H9 (cell line): ENCODE measurements at regions not wholly inside any gene's neighbourhood (a gene's known extent, or its start where the extent isn't known, plus 50 kb on each side); places are given as distances from the start of the nearest gene placed in this dataset.

Source experiments
- DNase-seq: peaks from one replicate; pipeline ENCODE4 v3.0.0-alpha.2; 2017
- H2AFZ ChIP-seq: one replicate; pipeline ENCODE4 v1.6.1; 2013; ENCODE audit warnings: mild to moderate bottlenecking, low read length, control low read depth, moderate library complexity
- H2AK5ac ChIP-seq: 2 replicates; pipeline ENCODE4 v1.6.1; 2013; ENCODE audit warnings: low read length, control low read depth, mixed read lengths; ENCODE audit not compliant: insufficient read length
- H2BK120ac ChIP-seq: one replicate; pipeline ENCODE4 v1.6.1; 2013; ENCODE audit warnings: low read depth, mild to moderate bottlenecking, low read length, control low read depth, inconsistent platforms; ENCODE audit not compliant: poor library complexity, severe bottlenecking
- H2BK12ac ChIP-seq: 2 replicates; pipeline ENCODE4 v1.6.1; 2013; ENCODE audit warnings: low read length, control low read depth, mixed read lengths, low read depth; ENCODE audit not compliant: insufficient read length
- H2BK15ac ChIP-seq: 2 replicates; pipeline ENCODE4 v1.6.1; 2013; ENCODE audit warnings: low read depth, low read length, control low read depth
- H2BK20ac ChIP-seq: one replicate; pipeline ENCODE4 v1.6.1; 2013; ENCODE audit warnings: low read depth, mild to moderate bottlenecking, low read length, control low read depth, inconsistent platforms; ENCODE audit not compliant: poor library complexity, severe bottlenecking
- H2BK5ac ChIP-seq: 2 replicates; pipeline ENCODE4 v1.6.1; 2013; ENCODE audit warnings: low read length, control low read depth, mixed read lengths; ENCODE audit not compliant: insufficient read length
- H3K14ac ChIP-seq: 2 replicates; pipeline ENCODE4 v1.6.1; 2013; ENCODE audit warnings: low read length, control low read depth; ENCODE audit not compliant: insufficient read depth
- H3K18ac ChIP-seq: 2 replicates; pipeline ENCODE4 v1.6.1; 2013; ENCODE audit warnings: low read depth, mild to moderate bottlenecking, mixed read lengths, low read length, control low read depth; ENCODE audit not compliant: insufficient read length
- H3K23ac ChIP-seq: 2 replicates; pipeline ENCODE4 v1.6.1; 2013; ENCODE audit warnings: low read length, control low read depth, mixed read lengths, low read depth; ENCODE audit not compliant: insufficient read length
- H3K23me2 ChIP-seq: 2 replicates; pipeline ENCODE4 v1.6.1; 2013; ENCODE audit warnings: low read depth, mild to moderate bottlenecking, mixed read lengths, low read length, control low read depth; ENCODE audit not compliant: insufficient read length, poor library complexity, severe bottlenecking
- H3K27ac ChIP-seq: 2 replicates; pipeline ENCODE4 v1.5.1; 2013; ENCODE audit warnings: low read length, control low read depth, mixed read lengths, low read depth; ENCODE audit not compliant: insufficient read length
- H3K27me3 ChIP-seq: 2 replicates; pipeline ENCODE4 v1.6.1; 2013; ENCODE audit warnings: low read length, control low read depth, inconsistent platforms; ENCODE audit not compliant: insufficient read depth
- H3K4ac ChIP-seq: 2 replicates; pipeline ENCODE4 v1.6.1; 2013; ENCODE audit warnings: low read depth, mild to moderate bottlenecking, control low read depth, inconsistent platforms, low read length, moderate library complexity
- H3K4me1 ChIP-seq: 2 replicates; pipeline ENCODE4 v1.6.1; 2013; ENCODE audit warnings: low read length, control low read depth, inconsistent platforms; ENCODE audit not compliant: insufficient read depth
- H3K4me2 ChIP-seq: 2 replicates; pipeline ENCODE4 v1.6.1; 2013; ENCODE audit warnings: low read length, control low read depth, mixed read lengths; ENCODE audit not compliant: insufficient read length, insufficient read depth
- H3K56ac ChIP-seq: 2 replicates; pipeline ENCODE4 v1.6.1; 2013; ENCODE audit warnings: low read depth, mild to moderate bottlenecking, mixed read lengths, low read length, control low read depth; ENCODE audit not compliant: insufficient read length
- H3K79me1 ChIP-seq: 2 replicates; pipeline ENCODE4 v1.6.1; 2013; ENCODE audit warnings: low read depth, mild to moderate bottlenecking, moderate library complexity, low read length, control low read depth, inconsistent platforms; ENCODE audit not compliant: insufficient read depth, poor library complexity, severe bottlenecking
- H3K79me2 ChIP-seq: 2 replicates; pipeline ENCODE4 v1.6.1; 2013; ENCODE audit warnings: low read length, control low read depth, inconsistent platforms; ENCODE audit not compliant: insufficient read depth
- H3K9ac ChIP-seq: 2 replicates; pipeline ENCODE4 v1.6.1; 2013; ENCODE audit warnings: low read length, control low read depth, mixed read lengths; ENCODE audit not compliant: insufficient read length; ENCODE audit errors: extremely low read depth
- H3K9me3 ChIP-seq: one replicate; pipeline ENCODE4 v1.6.1; 2013; ENCODE audit warnings: low read depth, low read length, inconsistent platforms; ENCODE audit not compliant: control insufficient read depth
- H3T11ph ChIP-seq: one replicate; pipeline ENCODE4 v1.6.1; 2013; ENCODE audit warnings: mild to moderate bottlenecking, low read length, control low read depth, inconsistent platforms
- H4K20me1 ChIP-seq: one replicate; pipeline ENCODE4 v1.6.1; 2013; ENCODE audit not compliant: control insufficient read depth, insufficient read length, insufficient read depth
- H4K5ac ChIP-seq: 2 replicates; pipeline ENCODE4 v1.6.1; 2013; ENCODE audit warnings: low read depth, mild to moderate bottlenecking, mixed read lengths, low read length, control low read depth; ENCODE audit not compliant: insufficient read length
- H4K8ac ChIP-seq: replicated peaks from 2 replicates; pipeline ENCODE4 v1.6.1; 2013; ENCODE audit warnings: low read length, control low read depth, mixed read lengths, low read depth; ENCODE audit not compliant: insufficient read length
- H4K91ac ChIP-seq: 2 replicates; pipeline ENCODE4 v1.6.1; 2013; ENCODE audit warnings: low read depth, mild to moderate bottlenecking, moderate library complexity, mixed read lengths, low read length, control low read depth; ENCODE audit not compliant: insufficient read length
- H3K27ac Mint-ChIP-seq, 3 experiments: 2 replicates in 2 of 3; 3 replicates in 1 of 3; pipeline ENCODE4 v1.8.0; 2020 to 2021; ENCODE audit warnings: mixed read lengths in 3 of 3, mild to moderate bottlenecking in 1 of 3, moderate library complexity in 1 of 3
- H3K27me3 Mint-ChIP-seq: 2 replicates; pipeline ENCODE4 v1.8.0; 2021; ENCODE audit warnings: low read depth, mild to moderate bottlenecking, moderate library complexity, mixed read lengths
- H3K36me3 Mint-ChIP-seq, 3 experiments: 2 replicates in 2 of 3; 3 replicates in 1 of 3; pipeline ENCODE4 v1.8.0; 2020 to 2021; ENCODE audit warnings: low read depth in 3 of 3, mixed read lengths in 3 of 3; ENCODE audit not compliant: insufficient read depth in 1 of 3
- H3K4me1 Mint-ChIP-seq, 2 experiments: 2 replicates each; pipeline ENCODE4 v1.8.0; 2020; ENCODE audit warnings: mixed read lengths in 2 of 2
- H3K4me3 Mint-ChIP-seq, 2 experiments: 2 replicates in 1 of 2; 3 replicates in 1 of 2; pipeline ENCODE4 v1.8.0; 2020 to 2021; ENCODE audit warnings: mild to moderate bottlenecking in 2 of 2, mixed read lengths in 2 of 2, moderate library complexity in 1 of 2
- H3K9me3 Mint-ChIP-seq, 2 experiments: 2 replicates in 1 of 2; 3 replicates in 1 of 2; pipeline ENCODE4 v1.8.0; 2020; ENCODE audit warnings: mild to moderate bottlenecking in 2 of 2, mixed read lengths in 2 of 2, moderate library complexity in 1 of 2
- CTCF ChIP-seq: fragments of 200-600 bp; sonication (generic); conservative IDR thresholded peaks from 3 replicates; pipeline ENCODE4 v1.8.0; 2021; ENCODE audit warnings: antibody characterized with exemption, mild to moderate bottlenecking

GRCh38 chr10:92773776-92774175 is 74.5 kb upstream of the EXOC6 start:
- Histone ChIP-seq H2BK120ac (no peak overlapping the region), H3K56ac (no peak overlapping the region), H2AK5ac (no peak overlapping the region), H4K8ac (no peak overlapping the region), H3K27me3 (no peaks in the 10 kb centered on the region), H3K9me3 (no peaks in the 10 kb centered on the region), H4K5ac (no peak overlapping the region), H2AFZ (no peak overlapping the region), H3T11ph (no peak overlapping the region), H2BK12ac (no peak overlapping the region), H3K4ac (no peak overlapping the region), H4K91ac (no peak overlapping the region), H2BK20ac (no peak overlapping the region), H3K4me1 (no peaks in the 10 kb centered on the region), H3K4me2 (no peak overlapping the region), H3K9ac (no peak overlapping the region), H3K18ac (no peak overlapping the region), H4K20me1 (no peaks in the 10 kb centered on the region), H2BK15ac (no peak overlapping the region), H3K79me1 (no peaks in the 10 kb centered on the region), H2BK5ac (no peak overlapping the region), H3K79me2 (no peaks in the 10 kb centered on the region), H3K27ac (no peak overlapping the region), H3K23ac (no peak overlapping the region), H3K23me2 (no peaks in the 10 kb centered on the region), H3K14ac (no peak overlapping the region)
- H3K27ac Mint-ChIP-seq: no peak overlapping the region
- DNase-seq: no peak
- TF ChIP-seq CTCF: no peak
- peaks cover 9% of the 10 kb centered on the region for H3K27me3 Mint-ChIP-seq
- H3K9me3 Mint-ChIP-seq: no peaks in the 10 kb centered on the region
- no peak overlapping the region for H3K4me3 Mint-ChIP-seq
- H3K4me1 Mint-ChIP-seq: no peaks in the 10 kb centered on the region
- no peaks in the 10 kb centered on the region for H3K36me3 Mint-ChIP-seq
